ENCODE measurements at regions not wholly inside any gene's neighbourhood (a gene's known extent, or its start where the extent isn't known, plus 50 kb on each side); places are given as distances from the start of the nearest gene placed in this dataset.

DNA sequence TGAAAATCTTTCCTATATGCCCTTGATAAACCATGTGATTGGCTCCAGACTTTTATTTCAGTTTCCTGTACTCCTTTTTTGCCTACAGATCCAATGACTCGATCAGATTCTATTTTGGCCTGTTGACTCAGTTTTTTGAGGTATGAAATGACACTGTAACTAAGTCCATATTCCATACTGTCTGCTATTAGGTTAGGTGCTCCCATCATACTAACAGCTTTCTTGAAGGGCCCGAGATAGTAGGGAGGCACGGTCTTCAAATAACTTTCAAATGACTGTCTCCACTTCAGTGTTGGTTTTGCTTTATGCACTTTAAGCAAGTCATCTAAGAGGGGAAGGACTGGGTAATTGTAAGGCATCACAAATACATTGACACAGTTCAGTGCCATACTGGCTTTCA is 295.4 kb upstream of the DAB2 start:
- TF ChIP-seq, protein P1, sequence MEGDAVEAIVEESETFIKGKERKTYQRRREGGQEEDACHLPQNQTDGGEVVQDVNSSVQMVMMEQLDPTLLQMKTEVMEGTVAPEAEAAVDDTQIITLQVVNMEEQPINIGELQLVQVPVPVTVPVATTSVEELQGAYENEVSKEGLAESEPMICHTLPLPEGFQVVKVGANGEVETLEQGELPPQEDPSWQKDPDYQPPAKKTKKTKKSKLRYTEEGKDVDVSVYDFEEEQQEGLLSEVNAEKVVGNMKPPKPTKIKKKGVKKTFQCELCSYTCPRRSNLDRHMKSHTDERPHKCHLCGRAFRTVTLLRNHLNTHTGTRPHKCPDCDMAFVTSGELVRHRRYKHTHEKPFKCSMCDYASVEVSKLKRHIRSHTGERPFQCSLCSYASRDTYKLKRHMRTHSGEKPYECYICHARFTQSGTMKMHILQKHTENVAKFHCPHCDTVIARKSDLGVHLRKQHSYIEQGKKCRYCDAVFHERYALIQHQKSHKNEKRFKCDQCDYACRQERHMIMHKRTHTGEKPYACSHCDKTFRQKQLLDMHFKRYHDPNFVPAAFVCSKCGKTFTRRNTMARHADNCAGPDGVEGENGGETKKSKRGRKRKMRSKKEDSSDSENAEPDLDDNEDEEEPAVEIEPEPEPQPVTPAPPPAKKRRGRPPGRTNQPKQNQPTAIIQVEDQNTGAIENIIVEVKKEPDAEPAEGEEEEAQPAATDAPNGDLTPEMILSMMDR (IDR thresholded peaks at IDR 0.05; ENCODE audit: control extremely low read depth, extremely low read depth) = no peak
- DNase-seq = no peak
- H3K4me3 ChIP-seq = no peak overlapping the region
- H3K9me3 ChIP-seq (ENCODE audit: control insufficient read depth in 4 of 4, insufficient read depth in 3 of 4, low read length in 3 of 4) = no peaks in the 10 kb centered on the region
- H3K4me1 ChIP-seq (ENCODE audit: control insufficient read depth in 5 of 5, insufficient read depth in 5 of 5, low read length in 5 of 5) = peaks cover 0 to 16% (median 0%) of the 10 kb centered on the region in 5 donors
- no peak for ATAC-seq (ENCODE audit: insufficient read depth, low FRiP score)
- WGBS, 2 donors = 92 to 100% methylated on average over 3 of the region's 3 CpGs
- no peaks in the 10 kb centered on the region for H3K27me3 ChIP-seq (ENCODE audit: control insufficient read depth in 3 of 3, insufficient read depth in 3 of 3, low read length in 2 of 3)
- no peak overlapping the region for H3K27ac ChIP-seq (ENCODE audit: low read depth in 1 of 2, low read length in 1 of 2)
- H3K36me3 ChIP-seq (ENCODE audit: control insufficient read depth in 4 of 4, insufficient read depth in 4 of 4, low read length in 4 of 4) = no peaks in the 10 kb centered on the region
- no peak overlapping the region for H3K9ac ChIP-seq (ENCODE audit: insufficient read depth in 1 of 2, low read length in 2 of 2)

DNA sequence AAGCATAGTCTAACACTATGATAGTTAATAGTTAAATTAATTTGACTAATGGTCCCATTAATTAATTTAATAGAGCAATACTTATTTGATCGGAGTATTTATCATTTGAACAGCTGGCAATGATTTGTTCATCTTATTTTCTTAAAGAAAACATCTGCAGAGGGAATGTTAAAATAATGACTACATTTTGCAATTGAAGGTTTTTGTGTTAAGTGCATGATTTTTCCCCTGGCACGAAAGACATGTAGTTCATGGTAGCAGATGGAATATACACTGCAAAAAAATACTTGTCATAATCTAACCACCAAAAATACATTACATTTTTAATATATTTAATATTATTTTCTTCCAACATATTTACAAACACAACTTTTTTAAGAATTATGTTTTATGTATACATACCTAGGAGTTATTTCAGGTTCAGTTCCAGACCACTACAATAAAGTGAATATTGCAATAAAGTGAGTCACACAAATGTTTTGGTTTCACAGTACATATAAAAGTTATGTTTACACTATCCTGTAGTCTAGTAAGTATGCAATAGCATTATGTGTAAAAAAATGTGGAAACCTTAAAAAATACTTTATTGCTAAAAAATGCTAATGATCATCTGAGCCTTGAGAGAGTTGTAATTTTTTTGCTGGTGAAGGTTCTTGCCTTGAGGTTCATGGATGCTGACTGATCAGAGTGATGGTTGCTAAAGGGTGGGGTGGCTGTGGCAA is 292.6 kb upstream of the DAB2 start:
- Histone ChIP-seq H3K9ac (ENCODE audit: insufficient read depth in 1 of 2, low read length in 2 of 2) (no peak overlapping the region), H3K36me3 (ENCODE audit: control insufficient read depth in 4 of 4, insufficient read depth in 4 of 4, low read length in 4 of 4) (no peaks in the 10 kb centered on the region), H3K4me3 (no peak overlapping the region), H3K27ac (ENCODE audit: low read depth in 1 of 2, low read length in 1 of 2) (no peak overlapping the region), H3K9me3 (ENCODE audit: control insufficient read depth in 4 of 4, insufficient read depth in 3 of 4, low read length in 3 of 4) (no peaks in the 10 kb centered on the region), H3K4me1 (ENCODE audit: control insufficient read depth in 5 of 5, insufficient read depth in 5 of 5, low read length in 5 of 5) (peaks cover 0 to 17% (median 0%) of the 10 kb centered on the region in 5 donors), H3K27me3 (ENCODE audit: control insufficient read depth in 3 of 3, insufficient read depth in 3 of 3, low read length in 2 of 3) (no peaks in the 10 kb centered on the region)
- WGBS, 2 donors = 85 to 86% methylated on average over 2 of the region's 2 CpGs
- ATAC-seq (ENCODE audit: insufficient read depth, low FRiP score) = no peak
- peak in 2 of 3 donors; percentile 16 to 39 for DNase-seq
- TF ChIP-seq, protein P1 (IDR thresholded peaks at IDR 0.05; ENCODE audit: control extremely low read depth, extremely low read depth) = no peak

DNA sequence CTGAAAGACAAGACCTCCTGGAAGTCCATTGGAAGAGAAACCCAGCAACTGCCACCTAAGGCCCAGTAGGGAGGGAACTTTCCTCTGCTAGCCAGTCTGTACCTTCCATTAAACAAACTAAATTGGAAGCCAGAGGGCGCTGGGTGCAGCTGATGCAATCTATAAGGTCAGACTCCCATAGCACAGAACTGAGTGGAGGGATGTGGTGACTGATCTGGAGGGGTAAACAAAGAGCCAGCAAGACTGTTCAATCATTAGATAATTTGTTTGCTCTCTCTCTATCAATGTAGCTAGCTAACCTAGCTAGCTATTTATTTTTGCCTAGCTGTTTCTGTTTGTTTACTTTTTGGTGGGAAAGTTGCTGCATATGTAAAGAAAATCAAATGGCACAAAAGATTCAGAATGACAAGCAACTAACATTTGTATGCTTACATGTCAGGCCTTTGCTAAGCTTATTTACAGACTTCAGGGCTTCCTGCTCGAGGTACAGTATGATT is 291.8 kb upstream of the DAB2 start:
- TF ChIP-seq, protein P1 (IDR thresholded peaks at IDR 0.05; ENCODE audit: control extremely low read depth, extremely low read depth) = no peak
- Histone ChIP-seq H3K4me3 (no peak overlapping the region), H3K27me3 (ENCODE audit: control insufficient read depth in 3 of 3, insufficient read depth in 3 of 3, low read length in 2 of 3) (no peaks in the 10 kb centered on the region), H3K4me1 (ENCODE audit: control insufficient read depth in 5 of 5, insufficient read depth in 5 of 5, low read length in 5 of 5) (peaks cover 0 to 12% (median 0%) of the 10 kb centered on the region in 5 donors), H3K9me3 (ENCODE audit: control insufficient read depth in 4 of 4, insufficient read depth in 3 of 4, low read length in 3 of 4) (no peaks in the 10 kb centered on the region), H3K27ac (ENCODE audit: low read depth in 1 of 2, low read length in 1 of 2) (no peak overlapping the region), H3K9ac (ENCODE audit: insufficient read depth in 1 of 2, low read length in 2 of 2) (no peak overlapping the region), H3K36me3 (ENCODE audit: control insufficient read depth in 4 of 4, insufficient read depth in 4 of 4, low read length in 4 of 4) (no peaks in the 10 kb centered on the region)
- DNase-seq = peak; percentile 48 to 63 (median 63)
- no peak for ATAC-seq (ENCODE audit: insufficient read depth, low FRiP score)
- 35 to 45% methylated on average over 2 of the region's 2 CpGs for WGBS, 2 donors
